GM23338 (cell line): ENCODE measurements at regions not wholly inside any gene's neighbourhood (a gene's known extent, or its start where the extent isn't known, plus 50 kb on each side); places are given as distances from the start of the nearest gene placed in this dataset.

Experiments
- ATAC-seq: fragments of 200-7000 bp; cut with Tn5 transposase; 3 replicates; pipeline ENCODE4 v1.9.1; 2020
- DNase-seq: peaks from one replicate; pipeline ENCODE4 v3.0.0-alpha.2; 2015; ENCODE audit warnings: low spot score
- H2AFZ ChIP-seq: fragments of 200-600 bp; sonication (generic); 2 replicates; pipeline ENCODE4 v1.8.0; 2016; ENCODE audit warnings: antibody characterized with exemption, mild to moderate bottlenecking, moderate library complexity
- H3F3A ChIP-seq: fragments of 200-600 bp; sonication (generic); replicated peaks from 2 replicates; pipeline ENCODE4 v1.8.0; 2017; ENCODE audit warnings: antibody characterized with exemption, mixed run types, low read depth
- H3K27ac ChIP-seq: fragments of 200-600 bp; sonication (generic); 2 replicates; pipeline ENCODE4 v1.6.1; 2016; ENCODE audit warnings: low read depth
- H3K27me3 ChIP-seq: fragments of 200-600 bp; sonication (generic); 2 replicates; pipeline ENCODE4 v1.8.0; 2016; ENCODE audit warnings: mild to moderate bottlenecking, mixed run types, moderate library complexity; ENCODE audit not compliant: insufficient read depth
- H3K36me3 ChIP-seq: fragments of 200-600 bp; sonication (generic); 2 replicates; pipeline ENCODE4 v1.8.0; 2016; ENCODE audit warnings: mild to moderate bottlenecking; ENCODE audit not compliant: insufficient read depth
- H3K4me1 ChIP-seq: fragments of 200-600 bp; sonication (generic); 2 replicates; pipeline ENCODE4 v1.8.0; 2016; ENCODE audit warnings: mild to moderate bottlenecking, moderate library complexity; ENCODE audit not compliant: insufficient read depth
- H3K4me2 ChIP-seq: fragments of 200-600 bp; sonication (generic); 2 replicates; pipeline ENCODE4 v1.7.1; 2017; ENCODE audit warnings: mixed run types
- H3K4me3 ChIP-seq: fragments of 200-600 bp; sonication (generic); 2 replicates; pipeline ENCODE4 v1.6.1; 2016; ENCODE audit warnings: mixed run types
- H3K79me2 ChIP-seq: fragments of 200-600 bp; sonication (generic); replicated peaks from 2 replicates; pipeline ENCODE4 v1.8.0; 2017; ENCODE audit warnings: mild to moderate bottlenecking; ENCODE audit not compliant: insufficient read depth
- H3K9me2 ChIP-seq: fragments of 200-600 bp; sonication (generic); 2 replicates; pipeline ENCODE4 v1.8.0; 2017; ENCODE audit not compliant: insufficient read depth
- H4K20me1 ChIP-seq: fragments of 200-600 bp; sonication (generic); replicated peaks from 2 replicates; pipeline ENCODE4 v1.8.0; 2017; ENCODE audit warnings: mild to moderate bottlenecking; ENCODE audit not compliant: insufficient read depth
- H3K27ac Mint-ChIP-seq: 2 replicates; pipeline ENCODE4 v1.8.0; 2020; ENCODE audit warnings: inconsistent platforms, mild to moderate bottlenecking, moderate library complexity, mixed read lengths
- H3K27me3 Mint-ChIP-seq: 3 replicates; pipeline ENCODE4 v1.8.0; 2022; ENCODE audit warnings: low read depth, mild to moderate bottlenecking, moderate library complexity, mixed read lengths, inconsistent platforms; ENCODE audit not compliant: insufficient read depth, poor library complexity
- H3K36me3 Mint-ChIP-seq: 3 replicates; pipeline ENCODE4 v1.8.0; 2021; ENCODE audit warnings: low read depth, mild to moderate bottlenecking, inconsistent platforms, moderate library complexity, mixed read lengths
- H3K4me1 Mint-ChIP-seq: 3 replicates; pipeline ENCODE4 v1.8.0; 2020; ENCODE audit warnings: mild to moderate bottlenecking, inconsistent platforms, mixed read lengths
- H3K4me3 Mint-ChIP-seq: 3 replicates; pipeline ENCODE4 v1.8.0; 2021; ENCODE audit warnings: moderate library complexity, mild to moderate bottlenecking, inconsistent platforms, mixed read lengths
- H3K9me3 Mint-ChIP-seq: 3 replicates; pipeline ENCODE4 v1.8.0; 2020; ENCODE audit warnings: moderate library complexity, mild to moderate bottlenecking, inconsistent platforms, mixed read lengths
- CREB1 ChIP-seq: fragments of 250-450 bp; sonication (Bioruptor Pico); IDR thresholded peaks from 2 replicates; pipeline ENCODE4 v1.5.0; 2020; ENCODE audit warnings: low read depth, mild to moderate bottlenecking, moderate library complexity
- CTCF ChIP-seq, 2 experiments: fragments of 200-600 bp in 1 of 2; sonication (generic) in 1 of 2; conservative IDR thresholded peaks; 2 replicates each; pipeline versions ENCODE4 v1.5.1 to v1.6.1; 2016 to 2017; ENCODE audit warnings: antibody characterized with exemption in 2 of 2, low read depth in 2 of 2, mild to moderate bottlenecking in 2 of 2, moderate library complexity in 1 of 2
- ETS1 ChIP-seq: IDR thresholded peaks from 2 replicates; pipeline ENCODE4 v1.6.1; 2016; ENCODE audit warnings: antibody characterized with exemption
- EZH2 ChIP-seq: fragments of 200-600 bp; sonication (generic); IDR thresholded peaks from one replicate; pipeline ENCODE4 v1.8.0; 2017; ENCODE audit warnings: antibody characterized with exemption, mild to moderate bottlenecking, low read depth; ENCODE audit not compliant: unreplicated experiment
- EZH2phosphoT487 ChIP-seq: fragments of 200-600 bp; sonication (generic); IDR thresholded peaks from one replicate; pipeline ENCODE4 v1.8.1; 2018; ENCODE audit warnings: antibody characterized with exemption; ENCODE audit not compliant: unreplicated experiment
- JUNB ChIP-seq: IDR thresholded peaks from one replicate; pipeline ENCODE4 v1.6.1; 2016; ENCODE audit warnings: antibody characterized with exemption; ENCODE audit not compliant: unreplicated experiment
- NANOG ChIP-seq: IDR thresholded peaks from 2 replicates; pipeline ENCODE4 v1.6.1; 2016; ENCODE audit warnings: antibody characterized with exemption, borderline replicate concordance
- POLR2AphosphoS5 ChIP-seq: IDR thresholded peaks from 2 replicates; pipeline ENCODE4 v1.6.1; 2016; ENCODE audit warnings: antibody characterized with exemption, low read depth
- REST ChIP-seq: IDR thresholded peaks from one replicate; pipeline ENCODE4 v1.6.1; 2018; ENCODE audit warnings: antibody characterized with exemption; ENCODE audit not compliant: unreplicated experiment
- STAT1 ChIP-seq: IDR thresholded peaks from one replicate; pipeline ENCODE4 v1.6.1; 2016; ENCODE audit warnings: antibody characterized with exemption; ENCODE audit not compliant: unreplicated experiment
- ZNF114 ChIP-seq: fragments of 250-450 bp; sonication (Bioruptor Pico); IDR thresholded peaks from 2 replicates; pipeline ENCODE4 v1.5.0; 2020; ENCODE audit warnings: mild to moderate bottlenecking, moderate library complexity
- ZNF331 ChIP-seq: fragments of 250-450 bp; sonication (Bioruptor Pico); IDR thresholded peaks from 2 replicates; pipeline ENCODE4 v1.5.0; 2020; ENCODE audit warnings: low read depth, mild to moderate bottlenecking, moderate library complexity
- ZNF462 ChIP-seq: fragments of 250-450 bp; sonication (Bioruptor Pico); IDR thresholded peaks from 2 replicates; pipeline ENCODE4 v1.5.0; 2020; ENCODE audit warnings: mild to moderate bottlenecking, moderate library complexity

- no peak overlapping the region for H3K4me3 ChIP-seq
- H3K27me3 ChIP-seq, result no peaks in the 10 kb centered on the region
- no peak overlapping the region for H2AFZ ChIP-seq
- H3F3A ChIP-seq, result no peaks in the 10 kb centered on the region
- no peaks in the 10 kb centered on the region for H3K79me2 ChIP-seq
- peaks cover 24% of the 10 kb centered on the region for H3K4me1 ChIP-seq
- peak overlapping the region; percentile 5; the same call in 1 of the 2 replicates for H3K27ac ChIP-seq
- H3K4me2 ChIP-seq, result 0 out of 2 replicates have a peak overlapping the region, but pooled peaks have one; percentile 63
- peaks cover 12% of the 10 kb centered on the region; the same call in 2 of the 3 replicates for H3K9me3 Mint-ChIP-seq
- H3K27me3 Mint-ChIP-seq, result no peaks in the 10 kb centered on the region
- peaks cover 6% of the 10 kb centered on the region for H3K9me2 ChIP-seq
- H3K36me3 ChIP-seq, result no peaks in the 10 kb centered on the region
- no peak for ATAC-seq
- TF ChIP-seq REST, result no peak
- TF ChIP-seq NANOG, result no peak
- no peak for TF ChIP-seq ZNF114 (CRISPR knock-in tag)
- TF ChIP-seq JUNB, result no peak
- no peak for TF ChIP-seq CREB1 (CRISPR knock-in tag)
- no peak for TF ChIP-seq EZH2phosphoT487
- no peak for TF ChIP-seq CTCF (conservative IDR thresholded peaks at IDR 0.05; ENCODE audit: low read depth in 2 of 2)
- no peak for TF ChIP-seq ETS1
- no peak for TF ChIP-seq EZH2
- TF ChIP-seq ZNF331 (CRISPR knock-in tag), result no peak
- no peak for TF ChIP-seq STAT1
- no peak for TF ChIP-seq POLR2AphosphoS5
- TF ChIP-seq ZNF462 (CRISPR knock-in tag), result no peak
- no peak overlapping the region; the same call in 2 of the 3 replicates for H3K4me3 Mint-ChIP-seq
- no peak overlapping the region for H3K27ac Mint-ChIP-seq
- no peak for DNase-seq
- H3K4me1 Mint-ChIP-seq, result peaks cover 27% of the 10 kb centered on the region
- H3K36me3 Mint-ChIP-seq, result peaks cover 11% of the 10 kb centered on the region; the same call in 2 of the 3 replicates
- H4K20me1 ChIP-seq, result no peaks in the 10 kb centered on the region
These were observed 149.4 kb downstream of the CAPZA3 start for GRCh38 chr12:18887368-18887767.
